Neuronal stem cell (in vitro differentiated cells): ENCODE measurements at regions not wholly inside any gene's neighbourhood (a gene's known extent, or its start where the extent isn't known, plus 50 kb on each side); places are given as distances from the start of the nearest gene placed in this dataset.

Source experiments
- DNase-seq: peaks from one replicate; pipeline ENCODE4 v3.0.0-alpha.2; 2013; ENCODE audit warnings: low spot score
- H2AFZ ChIP-seq: one replicate; pipeline ENCODE4 v1.6.1; 2013; ENCODE audit warnings: mild to moderate bottlenecking, low read length, inconsistent platforms
- H2AK5ac ChIP-seq: 2 replicates; pipeline ENCODE4 v1.6.1; 2013; ENCODE audit warnings: low read depth, mild to moderate bottlenecking, inconsistent platforms, low read length, moderate library complexity, mixed read lengths
- H2BK120ac ChIP-seq: 2 replicates; pipeline ENCODE4 v1.6.1; 2013; ENCODE audit warnings: low read depth, mild to moderate bottlenecking, inconsistent platforms, low read length, moderate library complexity, mixed read lengths
- H2BK12ac ChIP-seq: one replicate; pipeline ENCODE4 v1.6.1; 2013; ENCODE audit warnings: low read length, inconsistent platforms
- H2BK15ac ChIP-seq: 2 replicates; pipeline ENCODE4 v1.6.1; 2013; ENCODE audit warnings: mild to moderate bottlenecking, low read length, inconsistent platforms, mixed read lengths
- H2BK5ac ChIP-seq: one replicate; pipeline ENCODE4 v1.6.1; 2013; ENCODE audit warnings: inconsistent platforms, mild to moderate bottlenecking, low read length, moderate library complexity
- H3K14ac ChIP-seq: one replicate; pipeline ENCODE4 v1.6.1; 2013; ENCODE audit warnings: low read length, inconsistent platforms
- H3K18ac ChIP-seq: 2 replicates; pipeline ENCODE4 v1.6.1; 2013; ENCODE audit warnings: low read length, inconsistent platforms
- H3K23ac ChIP-seq: 2 replicates; pipeline ENCODE4 v1.6.1; 2013; ENCODE audit warnings: low read depth, mild to moderate bottlenecking, mixed read lengths, low read length, inconsistent platforms; ENCODE audit not compliant: poor library complexity
- H3K27ac ChIP-seq: replicated peaks from 3 replicates; pipeline ENCODE4 v1.5.1; 2013; ENCODE audit warnings: low read length, inconsistent platforms
- H3K27me3 ChIP-seq, 3 experiments: 2 replicates each; pipeline ENCODE4 v1.6.1; 2013; ENCODE audit warnings: low read length in 3 of 3, mild to moderate bottlenecking in 2 of 3, inconsistent platforms in 1 of 3, low read depth in 1 of 3, mixed read lengths in 1 of 3, moderate library complexity in 1 of 3; ENCODE audit not compliant: control insufficient read depth in 3 of 3, insufficient read depth in 3 of 3
- H3K36me3 ChIP-seq, 2 donors: replicated peaks in 1 of 2; 2 replicates each; pipeline ENCODE4 v1.6.1; 2013; ENCODE audit warnings: low read length in 2 of 2; ENCODE audit not compliant: control insufficient read depth in 2 of 2, insufficient read depth in 2 of 2
- H3K4ac ChIP-seq: 2 replicates; pipeline ENCODE4 v1.6.1; 2013; ENCODE audit warnings: inconsistent platforms, mild to moderate bottlenecking, low read length, moderate library complexity
- H3K4me1 ChIP-seq, 2 donors: 1 replicate in 1 of 2; 2 replicates in 1 of 2; pipeline ENCODE4 v1.6.1; 2013; ENCODE audit warnings: low read length in 2 of 2, low read depth in 1 of 2; ENCODE audit not compliant: control insufficient read depth in 2 of 2, insufficient read depth in 1 of 2
- H3K4me2 ChIP-seq: one replicate; pipeline ENCODE4 v1.6.1; 2013; ENCODE audit warnings: mild to moderate bottlenecking, low read length, inconsistent platforms; ENCODE audit not compliant: insufficient read depth, poor library complexity, severe bottlenecking
- H3K4me3 ChIP-seq, 2 donors: 2 replicates each; pipeline ENCODE4 v1.5.1; 2013; ENCODE audit warnings: low read length in 2 of 2, mild to moderate bottlenecking in 2 of 2, inconsistent platforms in 1 of 2, moderate library complexity in 1 of 2
- H3K79me1 ChIP-seq: one replicate; pipeline ENCODE4 v1.6.1; 2013; ENCODE audit warnings: low read depth, mild to moderate bottlenecking, inconsistent platforms, low read length, moderate library complexity
- H3K9ac ChIP-seq: one replicate; pipeline ENCODE4 v1.6.1; 2013; ENCODE audit warnings: mild to moderate bottlenecking, low read depth, low read length, inconsistent platforms; ENCODE audit not compliant: poor library complexity
- H3K9me3 ChIP-seq, 2 donors: replicated peaks in 1 of 2; 2 replicates each; pipeline versions ENCODE3 to v1.6.1; 2013; ENCODE audit warnings: low read length in 2 of 2, mild to moderate bottlenecking in 2 of 2, inconsistent platforms in 1 of 2, low read depth in 1 of 2, mixed read lengths in 1 of 2, moderate library complexity in 1 of 2; ENCODE audit not compliant: control insufficient read depth in 2 of 2, insufficient read depth in 1 of 2
- H4K8ac ChIP-seq: one replicate; pipeline ENCODE4 v1.6.1; 2013; ENCODE audit warnings: low read depth, mild to moderate bottlenecking, inconsistent platforms, low read length, moderate library complexity
- H4K91ac ChIP-seq: one replicate; pipeline ENCODE4 v1.6.1; 2013; ENCODE audit warnings: low read length, low read depth, mild to moderate bottlenecking, inconsistent platforms; ENCODE audit not compliant: poor library complexity
- WGBS, 2 donors: extraction: QIAGEN DNeasy Blood & Tissue Kit; methylation state at CpG; one replicate each; pipeline ENCODE4 v1.1.7; 2013; ENCODE audit warnings: missing lambda C conversion rate in 2 of 2, mixed read lengths in 1 of 2; ENCODE audit not compliant: insufficient read length in 2 of 2, insufficient replicate concordance in 1 of 2; ENCODE audit errors: extremely low coverage in 2 of 2; 5-methylcytosine and 5-hydroxymethylcytosine counted together

DNA sequence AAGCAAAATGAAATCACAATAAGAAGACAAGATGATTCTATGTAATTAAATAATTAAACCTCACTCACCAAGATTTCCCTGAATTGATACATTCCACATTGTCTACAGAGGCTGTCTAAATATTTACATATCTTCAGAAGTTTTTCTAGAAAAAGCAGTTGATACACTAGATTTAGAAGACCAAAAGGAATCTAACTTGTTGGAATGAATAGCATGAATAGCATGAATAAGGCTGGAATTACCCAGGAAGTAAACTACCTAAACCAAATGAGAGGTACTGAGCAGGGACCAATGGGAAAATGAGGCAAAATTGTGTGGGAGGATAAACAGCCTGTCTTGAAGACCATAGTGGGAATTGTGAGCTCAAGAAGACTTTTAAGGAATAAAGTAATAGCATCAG lies 479.7 kb downstream of the TXNL1 start:
- Histone ChIP-seq H3K4me3 (no peak overlapping the region), H3K23ac (no peak overlapping the region), H3K9ac (no peak overlapping the region), H3K9me3 (no peaks in the 10 kb centered on the region), H4K91ac (no peak overlapping the region), H3K14ac (no peak overlapping the region), H3K4me1 (peaks cover 0 to 5% of the 10 kb centered on the region in 2 donors), H4K8ac (no peak overlapping the region), H3K27ac (no peak overlapping the region), H3K79me1 (no peaks in the 10 kb centered on the region), H2AFZ (no peak overlapping the region), H2AK5ac (no peak overlapping the region), H2BK15ac (no peak overlapping the region), H2BK120ac (no peak overlapping the region), H2BK5ac (no peak overlapping the region), H2BK12ac (no peak overlapping the region), H3K27me3 (no peaks in the 10 kb centered on the region), H3K36me3 (no peaks in the 10 kb centered on the region), H3K18ac (no peak overlapping the region), H3K4me2 (no peak overlapping the region), H3K4ac (no peak overlapping the region)
- no peak for DNase-seq

DNA sequence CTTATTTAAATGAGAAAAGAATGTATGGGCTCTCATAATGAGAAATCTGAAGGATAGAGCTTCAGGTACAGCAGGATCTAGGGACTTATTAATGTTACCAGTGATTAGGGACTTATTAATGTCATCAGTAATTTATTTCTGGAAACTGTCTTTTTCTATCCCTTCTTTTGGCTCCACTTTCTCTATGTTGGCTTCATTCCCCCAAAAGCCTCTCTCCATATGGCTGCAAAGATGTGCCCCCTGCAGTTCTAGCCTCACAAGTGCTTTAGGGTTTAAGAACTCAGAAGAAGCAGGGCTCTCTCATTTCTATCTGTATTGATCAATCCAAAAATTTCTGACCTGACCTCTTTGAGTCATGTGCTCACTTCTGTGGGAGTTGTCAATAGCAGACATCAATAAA lies 480.9 kb downstream of the TXNL1 start:
- Histone ChIP-seq H3K4ac (no peak overlapping the region), H4K8ac (no peak overlapping the region), H2BK15ac (no peak overlapping the region), H3K23ac (no peak overlapping the region), H3K79me1 (no peaks in the 10 kb centered on the region), H3K36me3 (no peaks in the 10 kb centered on the region), H2BK5ac (no peak overlapping the region), H3K27ac (no peak overlapping the region), H2AFZ (no peak overlapping the region), H3K27me3 (no peaks in the 10 kb centered on the region), H3K14ac (no peak overlapping the region), H2BK12ac (no peak overlapping the region), H3K9me3 (no peaks in the 10 kb centered on the region), H2BK120ac (no peak overlapping the region), H3K4me1 (peaks cover 0 to 7% of the 10 kb centered on the region in 2 donors), H3K18ac (no peak overlapping the region), H4K91ac (no peak overlapping the region), H3K9ac (no peak overlapping the region), H3K4me2 (no peak overlapping the region), H3K4me3 (no peak overlapping the region), H2AK5ac (no peak overlapping the region)
- no peak for DNase-seq

DNA sequence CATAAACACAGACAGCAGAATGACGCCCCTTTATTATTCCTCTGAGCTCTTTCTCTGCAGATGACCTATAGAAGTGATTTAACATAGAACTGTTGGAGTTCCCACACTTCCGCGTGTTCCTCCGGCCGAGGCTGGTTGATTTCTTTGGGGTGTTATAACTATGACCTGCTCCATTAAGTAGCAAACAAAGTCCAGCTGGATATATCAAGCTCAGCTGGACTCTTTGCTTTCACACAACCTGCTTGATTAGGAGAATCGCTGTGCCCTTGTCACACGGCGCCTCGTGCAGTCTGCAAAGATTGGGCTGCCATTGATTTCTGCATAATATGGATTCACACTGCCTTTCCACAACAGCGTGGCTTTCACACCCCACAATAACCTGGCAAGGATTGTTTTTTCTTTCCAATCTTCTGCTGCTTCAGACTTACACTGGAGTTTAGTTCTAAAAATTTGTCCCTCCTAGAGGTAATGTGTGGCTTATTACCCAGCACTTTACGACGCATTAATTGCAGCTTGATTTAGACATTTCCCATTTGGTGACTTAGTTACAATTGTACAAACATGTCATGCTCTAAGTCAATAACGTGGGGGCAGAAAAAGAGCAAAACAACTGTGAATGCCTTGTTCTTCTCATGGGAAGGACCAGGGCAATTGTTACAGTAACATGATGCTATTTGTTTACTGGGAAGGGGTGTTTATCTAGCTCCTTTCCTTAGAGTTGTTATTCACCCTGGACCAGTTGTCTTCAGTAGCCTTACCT lies 485.7 kb downstream of the TXNL1 start:
- no peaks in the 10 kb centered on the region for H3K27me3 ChIP-seq
- H3K4ac ChIP-seq, result no peak overlapping the region
- H3K23ac ChIP-seq, result no peak overlapping the region
- H3K18ac ChIP-seq, result no peak overlapping the region
- WGBS, 2 donors, result no CpG with 5 or more reads among the region's 13 CpGs
- H4K8ac ChIP-seq, result no peak overlapping the region
- no peak overlapping the region for H4K91ac ChIP-seq
- no peak overlapping the region for H3K27ac ChIP-seq
- no peaks in the 10 kb centered on the region for H3K9me3 ChIP-seq
- H2BK5ac ChIP-seq, result no peak overlapping the region
- no peak overlapping the region for H2BK120ac ChIP-seq
- H3K9ac ChIP-seq, result no peak overlapping the region
- H2AFZ ChIP-seq, result peak overlapping the region; percentile 80
- no peak overlapping the region for H3K4me3 ChIP-seq
- peaks cover 2 to 9% of the 10 kb centered on the region in 2 donors for H3K4me1 ChIP-seq
- H2AK5ac ChIP-seq, result no peak overlapping the region
- no peak overlapping the region for H2BK12ac ChIP-seq
- no peaks in the 10 kb centered on the region for H3K79me1 ChIP-seq
- no peak overlapping the region for H2BK15ac ChIP-seq
- DNase-seq, result no peak
- no peak overlapping the region for H3K4me2 ChIP-seq
- H3K14ac ChIP-seq, result no peak overlapping the region
- no peaks in the 10 kb centered on the region for H3K36me3 ChIP-seq

DNA sequence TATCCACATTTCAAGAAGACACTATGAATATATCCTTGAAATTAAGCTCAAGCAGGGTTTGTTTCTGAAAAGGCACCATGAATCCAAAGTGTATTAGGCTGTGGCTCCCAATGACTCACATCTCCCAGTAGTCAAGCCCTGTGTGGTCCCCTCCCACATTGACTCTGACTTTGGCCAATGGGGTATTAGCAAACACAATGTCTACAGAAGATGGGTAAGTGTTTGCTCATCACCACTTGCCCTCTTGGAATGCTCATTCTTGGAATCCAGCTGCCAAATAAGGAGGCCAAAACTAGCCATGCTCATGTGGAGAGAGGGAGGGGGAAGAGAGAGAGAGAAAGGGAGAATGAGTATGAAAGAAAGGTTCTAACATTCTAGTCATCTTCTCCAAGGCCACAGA lies 490.0 kb downstream of the TXNL1 start:
- Histone ChIP-seq H3K27ac (no peak overlapping the region), H3K18ac (no peak overlapping the region), H2AFZ (no peak overlapping the region), H3K9ac (no peak overlapping the region), H3K36me3 (no peaks in the 10 kb centered on the region), H3K4ac (no peak overlapping the region), H3K27me3 (no peaks in the 10 kb centered on the region), H3K9me3 (no peaks in the 10 kb centered on the region), H2AK5ac (no peak overlapping the region), H4K91ac (no peak overlapping the region), H3K14ac (no peak overlapping the region), H2BK12ac (no peak overlapping the region), H3K4me3 (no peak overlapping the region), H3K4me2 (no peak overlapping the region), H2BK5ac (no peak overlapping the region), H2BK15ac (no peak overlapping the region), H2BK120ac (no peak overlapping the region), H3K23ac (no peak overlapping the region), H3K4me1 (peaks cover 2 to 9% of the 10 kb centered on the region in 2 donors), H4K8ac (no peak overlapping the region), H3K79me1 (no peaks in the 10 kb centered on the region)
- DNase-seq, result no peak
